ENCODE measurements at regions not wholly inside any gene's neighbourhood (a gene's known extent, or its start where the extent isn't known, plus 50 kb on each side); places are given as distances from the start of the nearest gene placed in this dataset.

- Mint-ChIP-seq H3K27me3 (no peaks in the 10 kb centered on the region), H3K4me1 (no peaks in the 10 kb centered on the region), H3K36me3 (no peaks in the 10 kb centered on the region), H3K27ac (no peak overlapping the region), H3K9me3 (peaks cover 0 to 12% (median 4%) of the 10 kb centered on the region in 11 donors), H3K4me3 (no peak overlapping the region)
- intact Hi-C loops (cut with micrococcal nuclease), result no loop called here
- Histone ChIP-seq H3K4me3 (ENCODE audit: low read length) (no peak overlapping the region), H3K36me3 (ENCODE audit: control insufficient read depth in 2 of 3, insufficient read depth in 3 of 3, low read length in 3 of 3) (no peaks in the 10 kb centered on the region), H3K4me1 (ENCODE audit: control insufficient read depth in 2 of 2, insufficient read depth in 2 of 2, low read length in 2 of 2) (no peaks in the 10 kb centered on the region), H3K27ac (ENCODE audit: low read depth, low read length) (no peak overlapping the region), H3K27me3 (ENCODE audit: control insufficient read depth in 2 of 2, insufficient read depth in 2 of 2, low read length in 2 of 2) (no peaks in the 10 kb centered on the region), H3K9me3 (ENCODE audit: control insufficient read depth in 2 of 3, low read length in 3 of 3) (no peaks in the 10 kb centered on the region)
- ATAC-seq (no peak), DNase-seq (no peak)
- ChIA-PET CTCF (no interaction called here), POLR2A (no interaction called here)
Measured at GRCh38 chr9:28563291-28563934, 990.1 kb upstream of the C9orf72 start.

DNA sequence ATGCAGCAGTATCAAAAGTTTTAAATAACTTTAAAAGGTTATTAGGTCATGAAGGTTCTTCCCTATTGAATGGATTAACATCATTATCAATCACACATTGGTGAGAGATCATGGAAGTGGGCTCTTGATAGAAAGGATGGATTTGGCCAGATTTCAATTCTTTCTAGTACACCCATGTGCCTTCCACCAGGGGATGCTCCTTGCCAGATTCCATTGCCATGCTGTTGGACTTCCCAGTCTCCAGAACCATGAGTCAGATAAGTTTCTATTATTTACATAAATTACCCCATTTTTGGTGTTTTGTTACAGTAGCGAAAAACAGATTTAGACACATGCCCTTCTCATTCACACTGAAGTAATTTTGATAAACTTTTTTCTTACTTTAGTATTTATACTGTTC lies 1010.6 kb upstream of the C9orf72 start:
- H3K27me3 Mint-ChIP-seq, result no peaks in the 10 kb centered on the region
- H3K9me3 Mint-ChIP-seq, result peaks cover 0 to 14% (median 4%) of the 10 kb centered on the region in 11 donors
- H3K27ac Mint-ChIP-seq, result no peak overlapping the region
- Histone ChIP-seq H3K27me3 (ENCODE audit: control insufficient read depth in 2 of 2, insufficient read depth in 2 of 2, low read length in 2 of 2) (no peaks in the 10 kb centered on the region), H3K4me3 (ENCODE audit: low read length) (no peak overlapping the region), H3K36me3 (ENCODE audit: control insufficient read depth in 2 of 3, insufficient read depth in 3 of 3, low read length in 3 of 3) (no peaks in the 10 kb centered on the region), H3K27ac (ENCODE audit: low read depth, low read length) (no peak overlapping the region), H3K4me1 (ENCODE audit: control insufficient read depth in 2 of 2, insufficient read depth in 2 of 2, low read length in 2 of 2) (no peaks in the 10 kb centered on the region), H3K9me3 (ENCODE audit: control insufficient read depth in 2 of 3, low read length in 3 of 3) (no peaks in the 10 kb centered on the region)
- no peak for ATAC-seq
- POLR2A ChIA-PET, result no interaction called here
- no peak for DNase-seq
- CTCF ChIA-PET, result no interaction called here
- no peaks in the 10 kb centered on the region for H3K36me3 Mint-ChIP-seq
- intact Hi-C loops (cut with micrococcal nuclease), result no loop called here
- no peak overlapping the region for H3K4me3 Mint-ChIP-seq
- no peaks in the 10 kb centered on the region for H3K4me1 Mint-ChIP-seq

DNA sequence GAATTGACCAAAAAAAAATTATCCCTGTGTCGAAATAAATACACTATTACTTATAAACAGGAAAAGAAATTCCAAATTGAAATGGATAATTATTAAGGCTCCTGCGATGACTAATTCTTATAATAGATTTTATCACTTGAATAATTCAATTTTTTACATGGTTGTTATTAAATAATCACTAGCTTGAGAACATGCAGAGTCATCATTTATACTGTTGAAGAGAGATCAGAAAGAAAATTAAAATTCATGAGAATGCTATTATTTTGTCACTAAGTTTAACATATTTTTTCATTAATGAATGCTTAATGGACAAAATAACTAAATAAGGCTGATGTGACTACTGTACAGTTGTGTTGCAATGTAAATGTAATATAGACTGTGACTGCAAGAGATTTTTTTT lies 1011.3 kb upstream of the C9orf72 start:
- DNase-seq (no peak), ATAC-seq (no peak)
- ChIA-PET POLR2A (no interaction called here), CTCF (no interaction called here)
- no peaks in the 10 kb centered on the region for H3K36me3 ChIP-seq (ENCODE audit: control insufficient read depth in 2 of 3, insufficient read depth in 3 of 3, low read length in 3 of 3)
- H3K4me3 Mint-ChIP-seq, result no peak overlapping the region
- H3K4me1 ChIP-seq (ENCODE audit: control insufficient read depth in 2 of 2, insufficient read depth in 2 of 2, low read length in 2 of 2), result no peaks in the 10 kb centered on the region
- no peak overlapping the region for H3K27ac ChIP-seq (ENCODE audit: low read depth, low read length)
- intact Hi-C loops (cut with micrococcal nuclease), result no loop called here
- H3K4me1 Mint-ChIP-seq, result no peaks in the 10 kb centered on the region
- peaks cover 0 to 14% (median 7%) of the 10 kb centered on the region in 11 donors for H3K9me3 Mint-ChIP-seq
- no peak overlapping the region for H3K4me3 ChIP-seq (ENCODE audit: low read length)
- no peaks in the 10 kb centered on the region for H3K27me3 ChIP-seq (ENCODE audit: control insufficient read depth in 2 of 2, insufficient read depth in 2 of 2, low read length in 2 of 2)
- no peak overlapping the region for H3K27ac Mint-ChIP-seq
- no peaks in the 10 kb centered on the region for H3K9me3 ChIP-seq (ENCODE audit: control insufficient read depth in 2 of 3, low read length in 3 of 3)
- no peaks in the 10 kb centered on the region for H3K27me3 Mint-ChIP-seq
- no peaks in the 10 kb centered on the region for H3K36me3 Mint-ChIP-seq

DNA sequence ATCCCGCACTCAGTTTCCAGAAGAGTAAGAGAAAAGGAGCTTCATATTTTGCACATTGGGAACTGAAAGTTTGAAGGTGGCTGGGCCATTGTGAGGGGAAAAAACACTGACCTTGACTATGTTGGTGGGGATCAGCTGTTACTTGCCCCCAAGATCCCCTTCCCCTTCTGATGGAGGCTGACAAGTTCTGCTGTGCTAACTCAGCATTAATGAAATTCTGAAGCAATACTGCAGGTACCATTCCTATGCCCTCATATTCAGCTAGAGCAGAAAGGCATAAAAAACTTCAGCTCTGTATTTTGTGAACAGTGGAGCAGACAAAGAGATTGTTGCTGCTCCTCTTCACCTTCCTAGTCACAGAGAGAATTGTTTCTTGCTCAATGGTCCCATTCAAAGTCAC lies 1013.8 kb upstream of the C9orf72 start:
- H3K4me1 Mint-ChIP-seq, result no peaks in the 10 kb centered on the region
- POLR2A ChIA-PET, result no interaction called here

DNA sequence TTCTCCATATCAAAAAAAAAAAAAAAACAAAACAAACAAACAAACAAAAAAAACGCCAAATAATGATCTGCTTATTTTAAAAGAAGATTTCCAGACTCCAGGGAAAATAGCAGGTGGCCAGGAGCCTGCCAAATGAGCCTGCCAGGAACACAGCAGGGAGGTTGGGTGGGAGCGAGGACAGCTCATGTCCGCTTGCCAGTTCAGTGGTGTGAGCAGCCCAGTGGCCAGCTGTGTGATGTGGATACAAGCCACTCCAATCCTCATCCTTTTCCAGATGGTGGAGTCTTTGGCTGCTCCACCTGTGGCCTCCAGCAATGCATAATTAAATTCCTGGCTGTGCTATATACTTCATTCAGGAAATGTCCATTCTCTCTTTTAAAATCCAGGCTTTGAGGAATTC lies 1025.1 kb upstream of the C9orf72 start:
- ATAC-seq, result no peak
- intact Hi-C loops (cut with micrococcal nuclease), result no loop called here
- Mint-ChIP-seq H3K4me1 (no peaks in the 10 kb centered on the region), H3K36me3 (no peaks in the 10 kb centered on the region), H3K4me3 (no peak overlapping the region), H3K27me3 (no peaks in the 10 kb centered on the region), H3K9me3 (peaks cover 0 to 14% (median 0%) of the 10 kb centered on the region in 11 donors), H3K27ac (no peak overlapping the region)
- H3K27me3 ChIP-seq (ENCODE audit: control insufficient read depth in 2 of 2, insufficient read depth in 2 of 2, low read length in 2 of 2), result no peaks in the 10 kb centered on the region
- no peak for DNase-seq
- ChIA-PET CTCF (no interaction called here), POLR2A (no interaction called here)
- H3K36me3 ChIP-seq (ENCODE audit: control insufficient read depth in 2 of 3, insufficient read depth in 3 of 3, low read length in 3 of 3), result no peaks in the 10 kb centered on the region
- no peaks in the 10 kb centered on the region for H3K9me3 ChIP-seq (ENCODE audit: control insufficient read depth in 2 of 3, low read length in 3 of 3)
- H3K4me3 ChIP-seq (ENCODE audit: low read length), result no peak overlapping the region
- H3K4me1 ChIP-seq (ENCODE audit: control insufficient read depth in 2 of 2, insufficient read depth in 2 of 2, low read length in 2 of 2), result no peaks in the 10 kb centered on the region
- no peak overlapping the region for H3K27ac ChIP-seq (ENCODE audit: low read depth, low read length)

More for the DNA sequence above, 1013.8 kb upstream of the C9orf72 start:
- no peaks in the 10 kb centered on the region for H3K9me3 ChIP-seq (ENCODE audit: control insufficient read depth in 2 of 3, low read length in 3 of 3)
- H3K27ac ChIP-seq (ENCODE audit: low read depth, low read length), result no peak overlapping the region
- Mint-ChIP-seq H3K36me3 (no peaks in the 10 kb centered on the region), H3K27me3 (no peaks in the 10 kb centered on the region), H3K9me3 (peaks cover 0 to 14% (median 7%) of the 10 kb centered on the region in 11 donors), H3K4me3 (no peak overlapping the region), H3K27ac (no peak overlapping the region)
- H3K4me3 ChIP-seq (ENCODE audit: low read length), result no peak overlapping the region
- H3K36me3 ChIP-seq (ENCODE audit: control insufficient read depth in 2 of 3, insufficient read depth in 3 of 3, low read length in 3 of 3), result no peaks in the 10 kb centered on the region
- intact Hi-C loops (cut with micrococcal nuclease), result no loop called here
- ATAC-seq, result no peak
- H3K4me1 ChIP-seq (ENCODE audit: control insufficient read depth in 2 of 2, insufficient read depth in 2 of 2, low read length in 2 of 2), result no peaks in the 10 kb centered on the region
- H3K27me3 ChIP-seq (ENCODE audit: control insufficient read depth in 2 of 2, insufficient read depth in 2 of 2, low read length in 2 of 2), result no peaks in the 10 kb centered on the region
- no peak for DNase-seq
- CTCF ChIA-PET, result no interaction called here

DNA sequence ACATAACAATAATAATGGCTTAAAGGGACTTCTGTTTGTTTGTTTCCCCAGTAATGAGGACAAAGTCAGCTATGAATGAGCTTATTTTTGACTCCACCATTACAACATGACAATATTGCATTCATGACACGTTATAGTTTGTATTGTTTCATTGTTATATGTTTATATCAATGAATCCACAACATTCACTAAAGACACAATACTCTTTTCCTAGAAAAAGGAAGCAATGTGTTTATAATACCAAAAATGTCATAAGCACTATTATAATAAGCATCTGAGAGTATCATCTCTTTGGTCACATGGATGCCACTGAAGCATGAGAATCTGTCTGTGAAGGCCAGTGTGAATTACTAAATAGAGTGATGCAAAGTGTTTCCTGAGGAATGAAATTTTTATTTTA lies 1026.9 kb upstream of the C9orf72 start:
- Mint-ChIP-seq H3K27me3 (no peaks in the 10 kb centered on the region), H3K9me3 (peaks cover 0 to 20% (median 0%) of the 10 kb centered on the region in 11 donors), H3K27ac (no peak overlapping the region), H3K4me1 (no peaks in the 10 kb centered on the region), H3K36me3 (no peaks in the 10 kb centered on the region), H3K4me3 (no peak overlapping the region)
- intact Hi-C loops (cut with micrococcal nuclease), result no loop called here
- Histone ChIP-seq H3K9me3 (ENCODE audit: control insufficient read depth in 2 of 3, low read length in 3 of 3) (no peaks in the 10 kb centered on the region), H3K27ac (ENCODE audit: low read depth, low read length) (no peak overlapping the region), H3K27me3 (ENCODE audit: control insufficient read depth in 2 of 2, insufficient read depth in 2 of 2, low read length in 2 of 2) (no peaks in the 10 kb centered on the region), H3K4me1 (ENCODE audit: control insufficient read depth in 2 of 2, insufficient read depth in 2 of 2, low read length in 2 of 2) (no peaks in the 10 kb centered on the region), H3K4me3 (ENCODE audit: low read length) (no peak overlapping the region), H3K36me3 (ENCODE audit: control insufficient read depth in 2 of 3, insufficient read depth in 3 of 3, low read length in 3 of 3) (no peaks in the 10 kb centered on the region)
- DNase-seq, result no peak
- ChIA-PET CTCF (no interaction called here), POLR2A (no interaction called here)
- ATAC-seq, result no peak

DNA sequence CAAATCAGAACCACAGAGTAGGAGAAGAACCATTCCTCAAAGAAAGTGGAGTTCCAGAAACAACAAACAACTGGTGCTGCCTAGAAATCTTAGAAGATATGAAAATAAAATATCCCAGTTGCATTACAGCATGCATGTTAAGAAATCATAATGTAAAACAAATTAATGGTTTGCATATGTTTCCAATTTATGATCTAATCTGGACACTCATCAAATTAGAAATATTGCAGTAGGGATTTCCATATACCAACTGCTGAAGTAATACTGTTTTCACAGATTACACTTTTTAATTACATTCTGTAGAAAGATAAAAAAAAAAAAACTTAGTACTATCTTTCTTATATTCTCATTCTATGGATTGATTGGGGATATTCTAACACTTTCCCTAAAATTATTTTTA lies 1034.6 kb upstream of the C9orf72 start:
- CTCF ChIA-PET, result no interaction called here
- Histone ChIP-seq H3K9me3 (ENCODE audit: control insufficient read depth in 2 of 3, low read length in 3 of 3) (no peaks in the 10 kb centered on the region), H3K27ac (ENCODE audit: low read depth, low read length) (no peak overlapping the region), H3K4me3 (ENCODE audit: low read length) (no peak overlapping the region), H3K27me3 (ENCODE audit: control insufficient read depth in 2 of 2, insufficient read depth in 2 of 2, low read length in 2 of 2) (no peaks in the 10 kb centered on the region), H3K36me3 (ENCODE audit: control insufficient read depth in 2 of 3, insufficient read depth in 3 of 3, low read length in 3 of 3) (no peaks in the 10 kb centered on the region), H3K4me1 (ENCODE audit: control insufficient read depth in 2 of 2, insufficient read depth in 2 of 2, low read length in 2 of 2) (no peaks in the 10 kb centered on the region)
- intact Hi-C loops (cut with micrococcal nuclease), result no loop called here
- ATAC-seq (no peak), DNase-seq (no peak)
- no peak overlapping the region for H3K27ac Mint-ChIP-seq
- no peaks in the 10 kb centered on the region for H3K27me3 Mint-ChIP-seq
- H3K4me3 Mint-ChIP-seq, result no peak overlapping the region
- H3K4me1 Mint-ChIP-seq, result no peaks in the 10 kb centered on the region
- POLR2A ChIA-PET, result no interaction called here
- H3K9me3 Mint-ChIP-seq, result peaks cover 0 to 19% (median 0%) of the 10 kb centered on the region in 11 donors
- H3K36me3 Mint-ChIP-seq, result no peaks in the 10 kb centered on the region
